HCT116 (cell line): ENCODE measurements at regions not wholly inside any gene's neighbourhood (a gene's known extent, or its start where the extent isn't known, plus 50 kb on each side); places are given as distances from the start of the nearest gene placed in this dataset.

Experiments
- ATAC-seq: fragments of 200-7000 bp; cut with Tn5 transposase; 2 replicates; pipeline ENCODE4 v1.9.1; 2020; ENCODE audit warnings: mild to moderate bottlenecking, moderate library complexity
- BruUV-seq: library from RNA; stranded (reverse); fragments of 400-500 nt; replicated peaks from 2 replicates; lab custom pipeline; 2021; lab: Mats Ljungman, UMichigan
- CTCF ChIA-PET: fragments of 300-600 bp; sonication (Branson Sonifier 250); formaldehyde crosslinking; loops from one replicate; lab custom pipeline; 2021; ENCODE audit warnings: antibody characterized with exemption; lab: Charles Lee
- POLR2A ChIA-PET: fragments of 300-600, 350-600 bp; sonication (Branson Sonifier 250); formaldehyde crosslinking; loops from one replicate; lab custom pipeline; 2021; ENCODE audit warnings: antibody characterized with exemption; lab: Charles Lee
- RAD21 ChIA-PET, 2 experiments: fragments of 300-600 bp; sonication (Branson Sonifier 250); formaldehyde crosslinking; loops; one replicate each; lab custom pipeline; 2023; ENCODE audit warnings: low total read pairs in 2 of 2; ENCODE audit not compliant: uncharacterized antibody in 2 of 2, unreplicated experiment in 2 of 2, low non-redundant PET in 1 of 2; lab: Charles Lee
- DNase-seq: peaks from one replicate; pipeline ENCODE4 v3.0.0-alpha.2; 2010; ENCODE audit warnings: low read depth, low spot score
- H2AFZ ChIP-seq: fragments of 200-600 bp; shearing (Covaris generic), sonication (generic); 2 replicates; pipeline ENCODE4 v1.6.1; 2017; ENCODE audit warnings: low read depth, mixed run types, mixed read lengths, antibody characterized with exemption, low read length; ENCODE audit not compliant: poor library complexity, severe bottlenecking
- H3K27ac ChIP-seq: 2 replicates; pipeline ENCODE4 v1.5.1; 2012; ENCODE audit warnings: low read depth, low read length
- H3K27me3 ChIP-seq: fragments of 200-600 bp; sonication (generic); 2 replicates; pipeline ENCODE4 v1.6.1; 2016; ENCODE audit warnings: mixed run types, low read length, mixed read lengths; ENCODE audit not compliant: insufficient read depth
- H3K36me3 ChIP-seq, 2 experiments: fragments of 200-500 bp in 1 of 2; fragments of 200-600 bp in 1 of 2; sonication (Bioruptor generic) in 1 of 2; sonication (generic) in 1 of 2; 2 replicates each; pipeline versions ENCODE4 v1.5.1 to v1.6.1; 2014 to 2016; ENCODE audit warnings: low read length in 2 of 2, inconsistent platforms in 1 of 2, mixed read lengths in 1 of 2, mixed run types in 1 of 2; ENCODE audit not compliant: insufficient read depth in 2 of 2, control insufficient read depth in 1 of 2
- H3K4me1 ChIP-seq, 2 experiments: fragments of 200-600 bp in 1 of 2; sonication (generic) in 1 of 2; 2 replicates each; pipeline versions ENCODE4 v1.5.1 to v1.6.1; 2012 to 2017; ENCODE audit warnings: low read length in 2 of 2, inconsistent platforms in 1 of 2, mild to moderate bottlenecking in 1 of 2, mixed read lengths in 1 of 2, mixed run types in 1 of 2, moderate library complexity in 1 of 2; ENCODE audit not compliant: insufficient read depth in 2 of 2, control insufficient read depth in 1 of 2
- H3K4me2 ChIP-seq: fragments of 200-600 bp; sonication (generic); 2 replicates; pipeline ENCODE4 v1.6.1; 2017; ENCODE audit warnings: mixed run types, low read length, mixed read lengths
- H3K4me3 ChIP-seq, 2 experiments: fragments of 200-600 bp in 1 of 2; sonication (generic) in 1 of 2; replicated peaks in 1 of 2; 2 replicates each; pipeline ENCODE4 v1.5.1; 2011 to 2016; ENCODE audit warnings: low read length in 2 of 2, control low read depth in 1 of 2, low read depth in 1 of 2, mild to moderate bottlenecking in 1 of 2, mixed read lengths in 1 of 2, mixed run types in 1 of 2
- H3K79me2 ChIP-seq: fragments of 200-600 bp; sonication (generic); 2 replicates; pipeline ENCODE4 v1.6.1; 2017; ENCODE audit warnings: mild to moderate bottlenecking, mixed run types, low read length, moderate library complexity, mixed read lengths; ENCODE audit not compliant: insufficient read depth
- H3K9ac ChIP-seq: fragments of 200-600 bp; sonication (generic); 2 replicates; pipeline ENCODE4 v1.6.1; 2016; ENCODE audit warnings: low read length, mixed read lengths
- H3K9me2 ChIP-seq: fragments of 200-600 bp; sonication (generic), shearing (Covaris generic); 2 replicates; pipeline ENCODE4 v1.6.1; 2017; ENCODE audit warnings: mixed run types, mild to moderate bottlenecking, moderate library complexity; ENCODE audit not compliant: insufficient read depth
- H3K9me3 ChIP-seq, 2 experiments: fragments of 200-500 bp in 1 of 2; fragments of 200-600 bp in 1 of 2; sonication (Bioruptor generic) in 1 of 2; sonication (generic) in 1 of 2; 2 replicates each; pipeline ENCODE4 v1.6.1; 2014 to 2017; ENCODE audit warnings: low read length in 2 of 2, mixed read lengths in 2 of 2, inconsistent platforms in 1 of 2, low read depth in 1 of 2, mild to moderate bottlenecking in 1 of 2, mixed run types in 1 of 2, moderate library complexity in 1 of 2; ENCODE audit not compliant: control insufficient read depth in 1 of 2, insufficient read depth in 1 of 2
- H4K20me1 ChIP-seq: fragments of 200-600 bp; sonication (generic), shearing (Covaris generic); 2 replicates; pipeline ENCODE4 v1.6.1; 2017; ENCODE audit warnings: mixed run types, mild to moderate bottlenecking, moderate library complexity; ENCODE audit not compliant: insufficient read depth
- ATF3 ChIP-seq: IDR thresholded peaks from 2 replicates; pipeline ENCODE4 v1.6.1; 2012
- CTCF ChIP-seq, 3 experiments: fragments of 200-600 bp in 1 of 3; sonication (generic) in 1 of 3; IDR thresholded peaks in 2 of 3; conservative IDR thresholded peaks in 1 of 3; 2 replicates each; pipeline ENCODE4 v1.5.1; 2012 to 2017; ENCODE audit warnings: low read depth in 2 of 3, low read length in 2 of 3, antibody characterized with exemption in 1 of 3, borderline replicate concordance in 1 of 3, control low read depth in 1 of 3, mild to moderate bottlenecking in 1 of 3, mixed read lengths in 1 of 3, mixed run types in 1 of 3, moderate library complexity in 1 of 3; ENCODE audit not compliant: insufficient read depth in 1 of 3
- EGR1 ChIP-seq: IDR thresholded peaks from 2 replicates; pipeline ENCODE4 v1.6.1; 2012; ENCODE audit warnings: low read depth
- ELF1 ChIP-seq: IDR thresholded peaks from 2 replicates; pipeline ENCODE4 v1.6.1; 2012; ENCODE audit warnings: low read depth, borderline replicate concordance
- EZH2 ChIP-seq: fragments of 200-600 bp; sonication (generic); IDR thresholded peaks from 2 replicates; pipeline ENCODE4 v1.6.1; 2017; ENCODE audit warnings: antibody characterized with exemption, mixed run types
- EZH2phosphoT487 ChIP-seq: fragments of 200-600 bp; IDR thresholded peaks from 2 replicates; pipeline ENCODE4 v1.6.1; 2018; ENCODE audit warnings: antibody characterized with exemption, borderline replicate concordance
- POLR2A ChIP-seq: IDR thresholded peaks from 2 replicates; pipeline ENCODE4 v1.7.0; 2011; ENCODE audit warnings: borderline replicate concordance; ENCODE audit not compliant: insufficient read depth, insufficient read length; ENCODE audit errors: extremely low read depth
- POLR2AphosphoS5 ChIP-seq: IDR thresholded peaks from 2 replicates; pipeline ENCODE4 v1.6.1; 2011; ENCODE audit warnings: mild to moderate bottlenecking, low read depth, low read length, moderate library complexity
- REST ChIP-seq: IDR thresholded peaks from 2 replicates; pipeline ENCODE4 v1.6.1; 2012; ENCODE audit warnings: low read depth
- TCF7L2 ChIP-seq: IDR thresholded peaks from 2 replicates; pipeline ENCODE4 v1.7.0; 2011; ENCODE audit warnings: borderline replicate concordance, inconsistent platforms; ENCODE audit not compliant: insufficient read depth, insufficient read length; ENCODE audit errors: extremely low read depth
- ZNF274 ChIP-seq: fragments of 200-500 bp; sonication (Bioruptor generic); IDR thresholded peaks from 2 replicates; pipeline ENCODE4 v1.6.1; 2014; ENCODE audit warnings: mild to moderate bottlenecking, low read depth, low read length, inconsistent platforms
- intact Hi-C: fragments of 100-400 bp; cut with micrococcal nuclease; formaldehyde crosslinking; loops from 2 replicates; pipeline ENCODE4 v1.10.0; 2022

GRCh38 chr14:105898482-105899010, 372.2 kb downstream of the TMEM121 start:
- Histone ChIP-seq H3K9me2 (no peaks in the 10 kb centered on the region), H3K4me3 (no peak overlapping the region), H2AFZ (no peak overlapping the region), H3K36me3 (no peaks in the 10 kb centered on the region), H4K20me1 (no peaks in the 10 kb centered on the region), H3K9me3 (no peaks in the 10 kb centered on the region), H3K4me1 (no peaks in the 10 kb centered on the region), H3K4me2 (no peak overlapping the region), H3K79me2 (no peaks in the 10 kb centered on the region), H3K27me3 (no peaks in the 10 kb centered on the region), H3K9ac (no peak overlapping the region), H3K27ac (no peak overlapping the region)
- ChIA-PET POLR2A (no interaction called here), RAD21 (no interaction called here), CTCF (no interaction called here)
- TF ChIP-seq ZNF274, result no peak
- no peak for TF ChIP-seq REST
- TF ChIP-seq ATF3, result no peak
- no peak for TF ChIP-seq ELF1
- TF ChIP-seq POLR2A, result no peak
- no peak for TF ChIP-seq EZH2phosphoT487
- TF ChIP-seq POLR2AphosphoS5, result no peak
- TF ChIP-seq TCF7L2, result no peak
- no peak for TF ChIP-seq EGR1
- TF ChIP-seq EZH2, result no peak
- TF ChIP-seq CTCF (IDR thresholded peaks at IDR 0.05 in 2 of 3, conservative IDR thresholded peaks at IDR 0.05 in 1 of 3; ENCODE audit: borderline replicate concordance in 1 of 3, insufficient read depth in 1 of 3, low read depth in 2 of 3, low read length in 2 of 3), result no peak
- no TSS peak for BruUV-seq
- intact Hi-C loops, result no loop called here
- no peak for DNase-seq
- no peak for ATAC-seq
